Testis (tissue), 2 donors: ENCODE measurements at regions not wholly inside any gene's neighbourhood (a gene's known extent, or its start where the extent isn't known, plus 50 kb on each side); places are given as distances from the start of the nearest gene placed in this dataset.
A peak's percentile ranks its signal among the peaks of the same experiment; 100 is the strongest.
"Not testable (repeated sequence)": the region's sequence is repeated elsewhere in the genome, so short reads cannot be mapped to it uniquely, and the experiment has no call there.

Source experiments
- DNase-seq: peaks from one replicate; pipeline ENCODE4 v3.0.0-alpha.2; 2019
- H3K27ac ChIP-seq, 2 donors: fragments of 200-600 bp; sonication (generic); one replicate each; pipeline ENCODE4 v1.5.1; 2019
- H3K27me3 ChIP-seq: fragments of 200-600 bp; sonication (generic); one replicate; pipeline ENCODE4 v1.5.1; 2019
- H3K36me3 ChIP-seq: fragments of 200-600 bp; sonication (generic); one replicate; pipeline ENCODE4 v1.5.1; 2017; ENCODE audit warnings: low read depth; ENCODE audit errors: missing control alignments
- H3K4me1 ChIP-seq: fragments of 200-600 bp; sonication (generic); one replicate; pipeline ENCODE4 v1.5.1; 2019
- H3K4me3 ChIP-seq, 2 donors: fragments of 200-600 bp; sonication (generic); one replicate each; pipeline ENCODE4 v1.5.1; 2017 to 2019
- H3K9me3 ChIP-seq: fragments of 200-600 bp; sonication (generic); one replicate; pipeline ENCODE4 v1.5.1; 2017
- POLR2A ChIP-seq: fragments of 450-650 bp; IDR thresholded peaks from one replicate; pipeline ENCODE4 v1.6.1; 2017; ENCODE audit warnings: antibody characterized with exemption, mild to moderate bottlenecking, moderate library complexity
- WGBS, 2 donors: methylation state at CpG; one replicate each; pipeline ENCODE4 v1.1.5; 2018; 5-methylcytosine and 5-hydroxymethylcytosine counted together
- intact Hi-C: fragments of 100-400 bp; cut with DNase I; formaldehyde crosslinking; loops from one replicate; pipeline ENCODE4 v1.15.1; 2023; ENCODE audit warnings: low total_unique reads
- TF ChIP-seq, protein P1 (sequence below), 3 experiments: fragments of 450-650 bp in 2 of 3; fragments of 200-600 bp in 1 of 3; sonication (generic) in 1 of 3; IDR thresholded peaks; one replicate each; pipeline ENCODE4 v1.5.1; 2016 to 2019; ENCODE audit warnings: antibody characterized with exemption in 3 of 3, mild to moderate bottlenecking in 2 of 3, moderate library complexity in 1 of 3

DNA sequence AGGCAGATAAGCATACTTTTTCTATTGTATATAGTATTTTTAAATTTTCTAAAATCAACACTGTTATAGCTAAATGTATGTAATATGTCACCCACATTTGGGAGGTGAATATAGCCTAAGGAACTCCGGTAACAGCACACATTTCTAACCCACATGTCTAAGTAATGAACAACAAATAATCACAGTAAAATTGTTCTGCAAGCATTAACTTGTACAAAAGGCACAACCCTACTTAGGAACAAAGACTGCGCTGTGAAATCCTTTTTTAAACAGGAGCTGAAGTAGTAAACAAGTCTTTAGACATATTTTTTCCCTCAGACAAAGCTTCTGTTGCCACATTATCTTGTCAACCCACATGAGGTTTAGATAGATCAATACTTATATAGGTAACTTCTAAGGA is 872.4 kb upstream of the SLC35B3 start:
- TF ChIP-seq, protein P1, sequence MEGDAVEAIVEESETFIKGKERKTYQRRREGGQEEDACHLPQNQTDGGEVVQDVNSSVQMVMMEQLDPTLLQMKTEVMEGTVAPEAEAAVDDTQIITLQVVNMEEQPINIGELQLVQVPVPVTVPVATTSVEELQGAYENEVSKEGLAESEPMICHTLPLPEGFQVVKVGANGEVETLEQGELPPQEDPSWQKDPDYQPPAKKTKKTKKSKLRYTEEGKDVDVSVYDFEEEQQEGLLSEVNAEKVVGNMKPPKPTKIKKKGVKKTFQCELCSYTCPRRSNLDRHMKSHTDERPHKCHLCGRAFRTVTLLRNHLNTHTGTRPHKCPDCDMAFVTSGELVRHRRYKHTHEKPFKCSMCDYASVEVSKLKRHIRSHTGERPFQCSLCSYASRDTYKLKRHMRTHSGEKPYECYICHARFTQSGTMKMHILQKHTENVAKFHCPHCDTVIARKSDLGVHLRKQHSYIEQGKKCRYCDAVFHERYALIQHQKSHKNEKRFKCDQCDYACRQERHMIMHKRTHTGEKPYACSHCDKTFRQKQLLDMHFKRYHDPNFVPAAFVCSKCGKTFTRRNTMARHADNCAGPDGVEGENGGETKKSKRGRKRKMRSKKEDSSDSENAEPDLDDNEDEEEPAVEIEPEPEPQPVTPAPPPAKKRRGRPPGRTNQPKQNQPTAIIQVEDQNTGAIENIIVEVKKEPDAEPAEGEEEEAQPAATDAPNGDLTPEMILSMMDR (IDR thresholded peaks at IDR 0.05) = no peak
- no peak for TF ChIP-seq POLR2A
- intact Hi-C loops = no loop called here
- Histone ChIP-seq H3K9me3 (no peaks in the 10 kb centered on the region), H3K4me1 (no peaks in the 10 kb centered on the region), H3K27me3 (no peaks in the 10 kb centered on the region), H3K27ac (no peak overlapping the region), H3K4me3 (no peak overlapping the region), H3K36me3 (no peaks in the 10 kb centered on the region)
- 83% methylated on average over 2 of the region's 2 CpGs for WGBS, 2 donors
- DNase-seq = no peak

DNA sequence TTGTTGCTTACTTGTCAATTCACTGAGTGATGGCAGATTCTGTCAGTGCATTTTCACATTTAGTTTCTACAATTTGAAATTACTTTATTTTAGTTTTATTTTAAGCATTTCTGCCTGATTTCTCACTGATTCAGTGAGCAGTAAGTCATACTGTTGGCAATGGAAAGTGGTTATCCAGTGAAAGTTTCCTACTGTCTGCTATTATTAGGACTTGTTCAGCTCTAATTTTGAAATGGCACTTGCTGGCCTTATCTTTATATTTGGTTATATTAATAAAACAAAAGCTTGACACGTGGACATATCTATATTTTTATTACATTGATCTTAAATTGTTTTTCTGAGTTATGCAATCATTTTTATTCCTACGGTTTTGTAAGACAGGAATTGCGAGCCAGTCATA is 871.8 kb upstream of the SLC35B3 start:
- H3K9me3 ChIP-seq = no peaks in the 10 kb centered on the region
- intact Hi-C loops = no loop called here
- H3K27ac ChIP-seq = no peak overlapping the region
- H3K27me3 ChIP-seq = no peaks in the 10 kb centered on the region
- no peak for TF ChIP-seq POLR2A
- TF ChIP-seq, protein P1 (IDR thresholded peaks at IDR 0.05) = no peak
- no peaks in the 10 kb centered on the region for H3K4me1 ChIP-seq
- H3K36me3 ChIP-seq = no peaks in the 10 kb centered on the region
- peak overlapping the region in 1 of 2 donors; percentile 38 for H3K4me3 ChIP-seq
- no peak for DNase-seq
- WGBS, 2 donors = 67 to 68% methylated on average over 3 of the region's 3 CpGs

DNA sequence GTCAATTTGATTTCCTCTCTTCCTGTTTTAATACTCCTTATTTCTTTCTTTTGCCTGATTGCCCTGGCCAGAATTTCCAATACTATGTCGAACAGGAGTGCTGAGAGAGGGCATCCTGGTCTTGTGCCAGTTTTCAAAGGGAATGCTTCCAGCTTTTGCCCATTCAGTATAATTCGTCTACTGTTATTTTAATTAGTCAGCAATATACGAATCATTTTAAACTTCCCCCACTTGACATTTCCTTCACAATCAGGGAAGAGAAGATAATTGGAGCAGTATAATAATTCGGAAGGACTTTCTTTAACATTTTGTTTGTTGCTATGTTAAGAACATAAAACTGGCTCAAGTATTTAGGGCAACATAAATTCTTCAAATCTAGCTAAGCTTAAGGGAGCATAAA is 860.3 kb upstream of the SLC35B3 start:
- DNase-seq = no peak
- H3K4me1 ChIP-seq = no peaks in the 10 kb centered on the region
- WGBS, 2 donors = 73 to 78% methylated on average over 4 of the region's 4 CpGs
- TF ChIP-seq POLR2A = no peak
- TF ChIP-seq, protein P1 (IDR thresholded peaks at IDR 0.05) = no peak
- H3K36me3 ChIP-seq = no peaks in the 10 kb centered on the region
- no peaks in the 10 kb centered on the region for H3K9me3 ChIP-seq
- H3K4me3 ChIP-seq = no peak overlapping the region
- no peaks in the 10 kb centered on the region for H3K27me3 ChIP-seq
- H3K27ac ChIP-seq = no peak overlapping the region
- intact Hi-C loops = no loop called here

DNA sequence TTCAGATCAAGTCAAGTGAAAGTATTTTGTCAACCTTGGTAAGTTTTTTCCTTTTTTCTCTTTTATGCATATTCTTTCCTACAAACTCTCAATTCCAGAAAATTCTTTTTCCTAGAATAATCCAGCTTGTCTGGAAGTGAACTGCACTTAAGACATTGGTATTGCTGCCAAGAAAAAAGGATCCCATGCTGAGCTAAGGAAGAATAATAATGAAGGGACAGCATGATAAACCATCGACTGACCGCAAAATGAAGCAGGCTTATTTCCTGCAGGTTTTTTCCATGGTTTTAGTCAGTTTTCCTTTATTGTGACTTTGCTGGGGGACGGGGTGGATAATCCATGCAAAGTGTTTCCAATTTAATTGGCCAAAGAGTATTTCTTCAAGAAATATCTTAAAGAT is 857.6 kb upstream of the SLC35B3 start:
- WGBS, 2 donors = 73 to 76% methylated on average over 3 of the region's 3 CpGs
- DNase-seq = no peak
- intact Hi-C loops = no loop called here
- Histone ChIP-seq H3K36me3 (no peaks in the 10 kb centered on the region), H3K9me3 (no peaks in the 10 kb centered on the region), H3K27me3 (no peaks in the 10 kb centered on the region), H3K27ac (no peak overlapping the region), H3K4me3 (no peak overlapping the region), H3K4me1 (no peaks in the 10 kb centered on the region)
- TF ChIP-seq, protein P1 (IDR thresholded peaks at IDR 0.05) = no peak
- no peak for TF ChIP-seq POLR2A

DNA sequence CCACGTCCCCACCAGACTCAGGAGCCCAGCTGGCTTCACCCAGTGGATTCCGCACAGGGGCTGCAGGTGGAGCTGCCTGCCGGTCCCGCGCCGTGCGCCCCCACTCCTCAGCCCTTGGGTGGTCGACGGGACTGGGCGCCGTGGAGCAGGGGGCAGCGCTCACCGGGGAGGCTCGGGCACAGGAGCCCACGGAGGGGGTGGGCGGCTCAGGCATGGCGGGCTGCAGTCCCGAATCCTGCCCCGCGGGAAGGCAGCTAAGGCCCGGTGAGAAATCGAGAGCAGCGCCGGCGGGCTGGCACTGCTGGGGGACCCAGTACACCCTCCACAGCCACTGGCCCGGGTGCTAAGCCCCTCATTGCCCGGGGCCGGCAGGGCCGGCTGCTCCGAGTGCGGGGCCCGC is 855.0 kb upstream of the SLC35B3 start:
- peak; percentile 14 for DNase-seq
- H3K36me3 ChIP-seq, H3K9me3 ChIP-seq, H3K27ac ChIP-seq, H3K27me3 ChIP-seq, H3K4me1 ChIP-seq, intact Hi-C loops: not testable (repeated sequence)
- WGBS, 2 donors = 74% methylated on average over 19 of the region's 32 CpGs; no CpG with 5 or more reads in 1 of the 2 donors
- H3K4me3 ChIP-seq = peak overlapping the region; percentile 26 to 45
